ENCODE measurements at regions not wholly inside any gene's neighbourhood (a gene's known extent, or its start where the extent isn't known, plus 50 kb on each side); places are given as distances from the start of the nearest gene placed in this dataset.

GRCh38 chr2:236393581-236393980 is 129.4 kb upstream of the ASB18 start:
- TF ChIP-seq, protein P1, sequence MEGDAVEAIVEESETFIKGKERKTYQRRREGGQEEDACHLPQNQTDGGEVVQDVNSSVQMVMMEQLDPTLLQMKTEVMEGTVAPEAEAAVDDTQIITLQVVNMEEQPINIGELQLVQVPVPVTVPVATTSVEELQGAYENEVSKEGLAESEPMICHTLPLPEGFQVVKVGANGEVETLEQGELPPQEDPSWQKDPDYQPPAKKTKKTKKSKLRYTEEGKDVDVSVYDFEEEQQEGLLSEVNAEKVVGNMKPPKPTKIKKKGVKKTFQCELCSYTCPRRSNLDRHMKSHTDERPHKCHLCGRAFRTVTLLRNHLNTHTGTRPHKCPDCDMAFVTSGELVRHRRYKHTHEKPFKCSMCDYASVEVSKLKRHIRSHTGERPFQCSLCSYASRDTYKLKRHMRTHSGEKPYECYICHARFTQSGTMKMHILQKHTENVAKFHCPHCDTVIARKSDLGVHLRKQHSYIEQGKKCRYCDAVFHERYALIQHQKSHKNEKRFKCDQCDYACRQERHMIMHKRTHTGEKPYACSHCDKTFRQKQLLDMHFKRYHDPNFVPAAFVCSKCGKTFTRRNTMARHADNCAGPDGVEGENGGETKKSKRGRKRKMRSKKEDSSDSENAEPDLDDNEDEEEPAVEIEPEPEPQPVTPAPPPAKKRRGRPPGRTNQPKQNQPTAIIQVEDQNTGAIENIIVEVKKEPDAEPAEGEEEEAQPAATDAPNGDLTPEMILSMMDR (IDR thresholded peaks at IDR 0.05), result no peak
- TF ChIP-seq EZH2 (IDR thresholded peaks at IDR 0.05; ENCODE audit: borderline replicate concordance, insufficient read depth, low read depth, low read length, poor library complexity, severe bottlenecking), result no peak

Measured in B cell (primary cell).